IMR-90 (cell line): ENCODE measurements at regions not wholly inside any gene's neighbourhood (a gene's known extent, or its start where the extent isn't known, plus 50 kb on each side); places are given as distances from the start of the nearest gene placed in this dataset.

Source experiments
- ATAC-seq: fragments of 200-7000 bp; cut with Tn5 transposase; 2 replicates; pipeline ENCODE4 v1.9.1; 2020; ENCODE audit warnings: low read depth, mild to moderate bottlenecking, moderate library complexity
- BruUV-seq: library from RNA; stranded (reverse); fragments of 400-500 nt; replicated peaks from 2 replicates; lab custom pipeline; 2021; lab: Mats Ljungman, UMichigan
- CTCF ChIA-PET: fragments of 300-600 bp; formaldehyde crosslinking; extraction: SDS; loops from one replicate; lab custom pipeline; 2021; ENCODE audit warnings: antibody characterized with exemption; lab: Yijun Ruan, JAX
- POLR2A ChIA-PET: fragments of 300-600 bp; sonication (Branson Sonifier 250); formaldehyde crosslinking; loops from one replicate; lab custom pipeline; 2022; ENCODE audit warnings: antibody characterized with exemption; ENCODE audit not compliant: unreplicated experiment; lab: Charles Lee
- DNase-seq: peaks from one replicate; pipeline ENCODE4 v3.0.0; 2013
- H2AFZ ChIP-seq: replicated peaks from 2 replicates; pipeline ENCODE3; 2013; ENCODE audit warnings: low read length, mild to moderate bottlenecking; ENCODE audit not compliant: poor library complexity
- H2AK5ac ChIP-seq: 2 replicates; pipeline ENCODE4 v1.6.1; 2013; ENCODE audit warnings: low read depth, low read length, inconsistent platforms
- H2AK9ac ChIP-seq: replicated peaks from 2 replicates; pipeline ENCODE3; 2013; ENCODE audit warnings: mild to moderate bottlenecking, low read depth, low read length, moderate library complexity; ENCODE audit not compliant: poor library complexity
- H2BK120ac ChIP-seq: 2 replicates; pipeline ENCODE4 v1.6.1; 2013; ENCODE audit warnings: low read depth, low read length, inconsistent platforms
- H2BK15ac ChIP-seq: 3 replicates; pipeline ENCODE4 v1.6.1; 2013; ENCODE audit warnings: low read depth, low read length, inconsistent platforms
- H2BK20ac ChIP-seq: 2 replicates; pipeline ENCODE4 v1.6.1; 2013; ENCODE audit warnings: low read depth, mild to moderate bottlenecking, inconsistent platforms, low read length, moderate library complexity
- H2BK5ac ChIP-seq: 2 replicates; pipeline ENCODE4 v1.6.1; 2013; ENCODE audit warnings: mild to moderate bottlenecking, low read depth, low read length, inconsistent platforms; ENCODE audit not compliant: poor library complexity, severe bottlenecking
- H3K14ac ChIP-seq: replicated peaks from 2 replicates; pipeline ENCODE4 v1.6.1; 2013; ENCODE audit warnings: low read depth, low read length, inconsistent platforms
- H3K18ac ChIP-seq: 2 replicates; pipeline ENCODE4 v1.6.1; 2013; ENCODE audit warnings: low read depth, low read length, control low read depth
- H3K23ac ChIP-seq: 2 replicates; pipeline ENCODE4 v1.6.1; 2013; ENCODE audit warnings: low read depth, low read length, inconsistent platforms
- H3K27ac ChIP-seq: 2 replicates; pipeline ENCODE4 v1.5.1; 2013; ENCODE audit warnings: mild to moderate bottlenecking, control low read depth, low read length; ENCODE audit not compliant: insufficient read depth
- H3K27me3 ChIP-seq: 2 replicates; pipeline ENCODE4 v1.6.1; 2013; ENCODE audit warnings: low read length; ENCODE audit not compliant: control insufficient read depth, insufficient read depth
- H3K36me3 ChIP-seq: 2 replicates; pipeline ENCODE4 v1.6.1; 2013; ENCODE audit warnings: low read length, mixed read lengths; ENCODE audit not compliant: control insufficient read depth, insufficient read depth
- H3K4ac ChIP-seq: 2 replicates; pipeline ENCODE4 v1.6.1; 2013; ENCODE audit warnings: low read depth, low read length, inconsistent platforms
- H3K4me1 ChIP-seq: 2 replicates; pipeline ENCODE4 v1.6.1; 2013; ENCODE audit warnings: low read length, mixed read lengths; ENCODE audit not compliant: control insufficient read depth, insufficient read depth
- H3K4me2 ChIP-seq: 2 replicates; pipeline ENCODE4 v1.6.1; 2013; ENCODE audit warnings: low read depth, mild to moderate bottlenecking, control low read depth, low read length, moderate library complexity
- H3K4me3 ChIP-seq: 2 replicates; pipeline ENCODE4 v1.5.1; 2013; ENCODE audit warnings: low read depth, mild to moderate bottlenecking, control low read depth, low read length, moderate library complexity; ENCODE audit not compliant: insufficient read depth
- H3K56ac ChIP-seq: 2 replicates; pipeline ENCODE4 v1.6.1; 2013; ENCODE audit warnings: low read length, inconsistent platforms; ENCODE audit not compliant: insufficient read depth; ENCODE audit errors: extremely low read depth
- H3K79me1 ChIP-seq, 2 experiments: 2 replicates each; pipeline ENCODE4 v1.6.1; 2013; ENCODE audit warnings: low read length in 2 of 2, inconsistent platforms in 1 of 2, low read depth in 1 of 2
- H3K9ac ChIP-seq: 2 replicates; pipeline ENCODE4 v1.6.1; 2013; ENCODE audit warnings: low read depth, low read length, control low read depth
- H3K9me1 ChIP-seq: 2 replicates; pipeline ENCODE4 v1.6.1; 2013; ENCODE audit warnings: low read length, inconsistent platforms; ENCODE audit not compliant: insufficient read depth
- H3K9me3 ChIP-seq: 2 replicates; pipeline ENCODE4 v1.6.1; 2013; ENCODE audit warnings: low read length; ENCODE audit not compliant: control insufficient read depth, insufficient read depth
- H4K20me1 ChIP-seq: 2 replicates; pipeline ENCODE4 v1.6.1; 2013; ENCODE audit warnings: low read length, inconsistent platforms; ENCODE audit not compliant: insufficient read depth
- H4K5ac ChIP-seq: 2 replicates; pipeline ENCODE4 v1.6.1; 2013; ENCODE audit warnings: mild to moderate bottlenecking, low read depth, low read length, control low read depth
- H4K8ac ChIP-seq, 2 experiments: 2 replicates each; pipeline ENCODE4 v1.6.1; 2013; ENCODE audit warnings: low read depth in 2 of 2, low read length in 2 of 2, control low read depth in 1 of 2, inconsistent platforms in 1 of 2
- H4K91ac ChIP-seq: 2 replicates; pipeline ENCODE4 v1.6.1; 2013; ENCODE audit warnings: low read depth, low read length, inconsistent platforms; ENCODE audit not compliant: insufficient read depth
- BHLHE40 ChIP-seq: fragments of 150-350 bp; IDR thresholded peaks from 2 replicates; pipeline ENCODE4 v1.6.1; 2016; ENCODE audit warnings: mild to moderate bottlenecking, low read depth, low read length
- CEBPB ChIP-seq: IDR thresholded peaks from 2 replicates; pipeline ENCODE4 v1.6.1; 2012; ENCODE audit warnings: low read depth, low read length, improper control_type of control experiment
- CHD1 ChIP-seq: IDR thresholded peaks from 2 replicates; pipeline ENCODE4 v1.6.1; 2012; ENCODE audit warnings: low read depth, low read length, improper control_type of control experiment
- CTCF ChIP-seq: conservative IDR thresholded peaks from 2 replicates; pipeline ENCODE4 v1.5.1; 2012; ENCODE audit warnings: mild to moderate bottlenecking, low read depth, low read length, improper control_type of control experiment
- FOS ChIP-seq: fragments of 150-350 bp; IDR thresholded peaks from 2 replicates; pipeline ENCODE4 v1.6.1; 2016; ENCODE audit warnings: low read depth, low read length
- MAFK ChIP-seq: IDR thresholded peaks from 2 replicates; pipeline ENCODE4 v1.6.1; 2012; ENCODE audit warnings: low read depth, low read length, improper control_type of control experiment
- MAZ ChIP-seq: IDR thresholded peaks from 2 replicates; pipeline ENCODE4 v1.6.1; 2012; ENCODE audit warnings: low read depth, mild to moderate bottlenecking, low read length, improper control_type of control experiment, moderate library complexity, borderline replicate concordance
- MXI1 ChIP-seq: IDR thresholded peaks from 2 replicates; pipeline ENCODE4 v1.6.1; 2012; ENCODE audit warnings: low read depth, mild to moderate bottlenecking, low read length, moderate library complexity, borderline replicate concordance
- NFE2L2 ChIP-seq: fragments of 150-350 bp; IDR thresholded peaks from 2 replicates; pipeline ENCODE4 v1.6.1; 2016; ENCODE audit warnings: low read depth, mild to moderate bottlenecking, low read length
- POLR2A ChIP-seq: IDR thresholded peaks from 2 replicates; pipeline ENCODE4 v1.6.1; 2012; ENCODE audit warnings: mild to moderate bottlenecking, low read depth, low read length
- RAD21 ChIP-seq: IDR thresholded peaks from 2 replicates; pipeline ENCODE4 v1.6.1; 2012; ENCODE audit warnings: low read length, improper control_type of control experiment
- RCOR1 ChIP-seq: IDR thresholded peaks from 2 replicates; pipeline ENCODE4 v1.6.1; 2012; ENCODE audit warnings: mild to moderate bottlenecking, low read length, improper control_type of control experiment; ENCODE audit not compliant: insufficient replicate concordance
- RFX5 ChIP-seq: IDR thresholded peaks from 2 replicates; pipeline ENCODE4 v1.8.0; 2012; ENCODE audit warnings: low read depth, mild to moderate bottlenecking, low read length, moderate library complexity
- WGBS, 2 experiments: methylation state at CpG; one replicate each; pipeline versions ENCODE4 v1.1.5 to v1.1.7; 2013; ENCODE audit warnings: missing lambda C conversion rate in 2 of 2; ENCODE audit not compliant: insufficient read length in 1 of 2; ENCODE audit errors: extremely low coverage in 2 of 2; 5-methylcytosine and 5-hydroxymethylcytosine counted together
- dilution Hi-C: fragments of 300-500 bp; cut with HindIII; formaldehyde crosslinking; loops from one replicate; pipeline ENCODE4 v1.14.3; 2018; ENCODE audit warnings: low sequenced_read_pairs; ENCODE audit not compliant: unreplicated experiment
- in situ Hi-C: fragments of 300-500 bp; cut with MboI; formaldehyde crosslinking; loops from 3 replicates; pipeline ENCODE4 v1.14.3; 2019; ENCODE audit warnings: low sequenced_read_pairs, inconsistent platforms, mixed read lengths
- intact Hi-C: fragments of 100-400 bp; cut with micrococcal nuclease; formaldehyde crosslinking; loops from 2 replicates; pipeline ENCODE4 v1.10.0; 2022
- TF ChIP-seq, protein P1 (sequence below): fragments of 150-350 bp; IDR thresholded peaks from 2 replicates; pipeline ENCODE4 v1.6.1; 2017; ENCODE audit warnings: mild to moderate bottlenecking, antibody characterized with exemption, low read length, low read depth
- TF ChIP-seq, protein P2 (sequence below): fragments of 150-350 bp; IDR thresholded peaks from 2 replicates; pipeline ENCODE4 v1.6.1; 2016; ENCODE audit warnings: low read depth, mild to moderate bottlenecking, low read length, moderate library complexity, borderline replicate concordance

DNA sequence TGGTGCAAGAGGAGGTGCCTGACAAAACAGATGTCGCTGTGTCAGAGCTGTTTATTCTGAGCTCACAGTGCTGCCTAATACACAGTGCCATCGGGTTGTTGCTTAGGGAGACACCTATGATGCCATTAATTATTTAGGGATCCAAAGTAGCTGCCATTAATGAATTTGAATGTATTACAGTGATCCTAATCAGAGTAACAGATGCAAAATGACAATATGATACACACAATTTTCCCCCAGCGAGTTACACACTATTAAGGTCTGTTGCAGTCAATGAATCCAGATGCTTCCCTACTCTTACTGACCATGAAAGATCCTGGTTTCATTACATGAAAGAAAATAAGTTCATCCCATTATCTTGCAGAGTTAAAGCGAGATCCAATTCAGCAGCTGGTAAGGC lies 91.3 kb downstream of the RWDD3 start:
- TF ChIP-seq, protein P1, sequence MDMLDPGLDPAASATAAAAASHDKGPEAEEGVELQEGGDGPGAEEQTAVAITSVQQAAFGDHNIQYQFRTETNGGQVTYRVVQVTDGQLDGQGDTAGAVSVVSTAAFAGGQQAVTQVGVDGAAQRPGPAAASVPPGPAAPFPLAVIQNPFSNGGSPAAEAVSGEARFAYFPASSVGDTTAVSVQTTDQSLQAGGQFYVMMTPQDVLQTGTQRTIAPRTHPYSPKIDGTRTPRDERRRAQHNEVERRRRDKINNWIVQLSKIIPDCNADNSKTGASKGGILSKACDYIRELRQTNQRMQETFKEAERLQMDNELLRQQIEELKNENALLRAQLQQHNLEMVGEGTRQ: no peak
- TF ChIP-seq CTCF: no peak
- no peak for TF ChIP-seq RCOR1
- no peak for TF ChIP-seq NFE2L2
- no peak for TF ChIP-seq MXI1
- TF ChIP-seq, protein P2, sequence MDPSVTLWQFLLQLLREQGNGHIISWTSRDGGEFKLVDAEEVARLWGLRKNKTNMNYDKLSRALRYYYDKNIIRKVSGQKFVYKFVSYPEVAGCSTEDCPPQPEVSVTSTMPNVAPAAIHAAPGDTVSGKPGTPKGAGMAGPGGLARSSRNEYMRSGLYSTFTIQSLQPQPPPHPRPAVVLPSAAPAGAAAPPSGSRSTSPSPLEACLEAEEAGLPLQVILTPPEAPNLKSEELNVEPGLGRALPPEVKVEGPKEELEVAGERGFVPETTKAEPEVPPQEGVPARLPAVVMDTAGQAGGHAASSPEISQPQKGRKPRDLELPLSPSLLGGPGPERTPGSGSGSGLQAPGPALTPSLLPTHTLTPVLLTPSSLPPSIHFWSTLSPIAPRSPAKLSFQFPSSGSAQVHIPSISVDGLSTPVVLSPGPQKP: no peak
- TF ChIP-seq RAD21: no peak
- no peak for TF ChIP-seq RFX5
- no peak for TF ChIP-seq FOS
- no peak for TF ChIP-seq MAFK
- TF ChIP-seq MAZ: no peak
- TF ChIP-seq CHD1: no peak
- TF ChIP-seq POLR2A: no peak
- TF ChIP-seq BHLHE40: no peak
- no peak for TF ChIP-seq CEBPB
- no peak overlapping the region for H2BK20ac ChIP-seq
- intact Hi-C loops (no loop called here), dilution Hi-C loops (no loop called here), in situ Hi-C loops (no loop called here)
- ATAC-seq (no peak), DNase-seq (no peak)
- H3K18ac ChIP-seq: no peak overlapping the region
- no peak overlapping the region for H3K23ac ChIP-seq
- no peak overlapping the region for H3K4me2 ChIP-seq
- H2AK9ac ChIP-seq: no peak overlapping the region
- H3K9me3 ChIP-seq: no peaks in the 10 kb centered on the region
- no peaks in the 10 kb centered on the region for H3K36me3 ChIP-seq
- H2BK5ac ChIP-seq: no peak overlapping the region
- H3K27me3 ChIP-seq: no peaks in the 10 kb centered on the region
- H4K5ac ChIP-seq: no peak overlapping the region
- no peak overlapping the region for H3K56ac ChIP-seq
- H4K20me1 ChIP-seq: no peaks in the 10 kb centered on the region
- H3K4me1 ChIP-seq: no peaks in the 10 kb centered on the region
- no peak overlapping the region for H3K4ac ChIP-seq
- no peak overlapping the region for H3K9ac ChIP-seq
- H3K4me3 ChIP-seq: no peak overlapping the region
- no peak overlapping the region for H2AK5ac ChIP-seq
- H3K79me1 ChIP-seq: no peaks in the 10 kb centered on the region
- no peak overlapping the region for H3K27ac ChIP-seq
- no peak overlapping the region for H4K91ac ChIP-seq
- CTCF ChIA-PET: no interaction called here
- H2BK120ac ChIP-seq: no peak overlapping the region
- no CpG with 5 or more reads among the region's 4 CpGs for WGBS, 2 experiments
- POLR2A ChIA-PET: no interaction called here
- H2BK15ac ChIP-seq: no peak overlapping the region
- H3K9me1 ChIP-seq: no peaks in the 10 kb centered on the region
- no peak overlapping the region for H2AFZ ChIP-seq
- no peak overlapping the region for H4K8ac ChIP-seq
- BruUV-seq: no TSS peak
- no peak overlapping the region for H3K14ac ChIP-seq
